ENCODE measurements at regions not wholly inside any gene's neighbourhood (a gene's known extent, or its start where the extent isn't known, plus 50 kb on each side); places are given as distances from the start of the nearest gene placed in this dataset.

GRCh38 chr21:39104911-39105310, 78.3 kb downstream of the PSMG1 start:
- Histone ChIP-seq H3K27ac (peak overlapping the region in 1 of 2 donors; percentile 59), H3K9me3 (no peaks in the 10 kb centered on the region), H3K4me1 (no peaks in the 10 kb centered on the region), H3K27me3 (no peaks in the 10 kb centered on the region), H3K4me3 (no peak overlapping the region), H3K36me3 (no peaks in the 10 kb centered on the region)
- no peak for DNase-seq
- TF ChIP-seq CTCF (IDR thresholded peaks at IDR 0.05) = no peak
- TF ChIP-seq POLR2A (IDR thresholded peaks at IDR 0.05) = no peak
- intact Hi-C loops (cut with DNase I; ENCODE audit: low total_unique reads) = no loop called here

DNA sequence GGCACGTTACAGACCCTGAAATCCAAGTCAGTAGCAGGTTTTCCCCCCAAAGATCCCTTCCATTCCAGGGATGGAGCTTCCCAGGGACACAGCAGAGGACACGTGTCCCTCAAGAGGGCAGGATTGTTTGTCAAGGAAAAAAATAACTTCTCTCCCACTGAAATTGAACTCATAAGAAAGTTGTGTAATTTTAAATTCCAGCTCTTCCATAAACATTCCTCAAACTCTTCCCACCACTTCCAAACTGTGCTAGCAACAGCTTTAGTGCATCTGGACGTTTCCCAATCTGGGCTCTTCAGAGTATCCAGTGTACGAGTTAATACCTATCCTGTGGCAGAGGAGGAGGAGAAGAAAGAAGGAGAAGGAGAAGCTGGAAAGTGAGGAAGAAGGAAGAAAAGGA, 79.6 kb downstream of the PSMG1 start:
- Histone ChIP-seq H3K27me3 (no peaks in the 10 kb centered on the region), H3K9me3 (no peaks in the 10 kb centered on the region), H3K36me3 (no peaks in the 10 kb centered on the region), H3K27ac (peak overlapping the region in 1 of 2 donors; percentile 67), H3K4me3 (no peak overlapping the region), H3K4me1 (no peaks in the 10 kb centered on the region)
- DNase-seq = no peak
- no peak for TF ChIP-seq CTCF (IDR thresholded peaks at IDR 0.05)
- no peak for TF ChIP-seq POLR2A (IDR thresholded peaks at IDR 0.05)
- intact Hi-C loops (cut with DNase I; ENCODE audit: low total_unique reads) = no loop called here

DNA sequence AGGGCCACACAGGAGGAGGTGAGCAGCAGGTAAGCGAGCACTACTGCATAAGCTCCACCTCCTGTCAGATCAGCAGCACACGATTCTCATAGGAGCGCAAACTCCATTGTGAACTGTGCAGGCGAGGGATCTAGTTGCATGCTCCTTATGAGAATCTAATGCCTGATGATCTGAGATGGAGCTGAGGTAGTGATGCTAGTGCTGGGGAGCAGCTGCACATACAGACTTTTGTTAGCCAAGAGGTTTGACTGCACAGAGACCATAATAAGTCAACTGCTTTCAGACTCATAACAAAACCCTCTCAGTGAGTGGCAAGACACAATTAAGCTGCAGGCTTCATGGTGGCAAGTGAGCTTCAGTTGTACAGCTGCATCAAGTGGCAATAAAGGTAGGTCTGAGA, 83.4 kb downstream of the PSMG1 start:
- H3K4me3 ChIP-seq = no peak overlapping the region
- no peaks in the 10 kb centered on the region for H3K27me3 ChIP-seq
- no peak overlapping the region for H3K27ac ChIP-seq
- intact Hi-C loops (cut with DNase I; ENCODE audit: low total_unique reads) = no loop called here
- no peak for DNase-seq
- no peaks in the 10 kb centered on the region for H3K9me3 ChIP-seq
- no peaks in the 10 kb centered on the region for H3K36me3 ChIP-seq
- no peak for TF ChIP-seq POLR2A (IDR thresholded peaks at IDR 0.05)
- TF ChIP-seq CTCF (IDR thresholded peaks at IDR 0.05) = no peak
- H3K4me1 ChIP-seq = no peaks in the 10 kb centered on the region

GRCh38 chr21:39098696-39099200, 84.5 kb downstream of the PSMG1 start:
- Histone ChIP-seq H3K36me3 (no peaks in the 10 kb centered on the region), H3K9me3 (no peaks in the 10 kb centered on the region), H3K4me1 (no peaks in the 10 kb centered on the region), H3K27ac (no peak overlapping the region), H3K4me3 (no peak overlapping the region), H3K27me3 (no peaks in the 10 kb centered on the region)
- intact Hi-C loops (cut with DNase I; ENCODE audit: low total_unique reads) = no loop called here
- DNase-seq = no peak
- TF ChIP-seq CTCF (IDR thresholded peaks at IDR 0.05) (no peak), POLR2A (IDR thresholded peaks at IDR 0.05) (no peak)

GRCh38 chr21:39097981-39098380, 85.3 kb downstream of the PSMG1 start:
- DNase-seq = no peak
- no peak for TF ChIP-seq POLR2A (IDR thresholded peaks at IDR 0.05)
- TF ChIP-seq CTCF (IDR thresholded peaks at IDR 0.05) = no peak
- H3K4me3 ChIP-seq = no peak overlapping the region
- no peak overlapping the region for H3K27ac ChIP-seq
- intact Hi-C loops (cut with DNase I; ENCODE audit: low total_unique reads) = no loop called here
- no peaks in the 10 kb centered on the region for H3K4me1 ChIP-seq
- no peaks in the 10 kb centered on the region for H3K9me3 ChIP-seq
- H3K36me3 ChIP-seq = no peaks in the 10 kb centered on the region
- no peaks in the 10 kb centered on the region for H3K27me3 ChIP-seq
